A549 (cell line): ENCODE measurements at regions not wholly inside any gene's neighbourhood (a gene's known extent, or its start where the extent isn't known, plus 50 kb on each side); places are given as distances from the start of the nearest gene placed in this dataset.
"Not testable (repeated sequence)": the region's sequence is repeated elsewhere in the genome, so short reads cannot be mapped to it uniquely, and the experiment has no call there.

Source experiments
- POLR2A ChIP-seq: IDR thresholded peaks from 2 replicates; pipeline ENCODE4 v1.6.1; 2012; ENCODE audit warnings: mild to moderate bottlenecking, low read length
- RAD21 ChIP-seq, 2 experiments: fragments of >200 bp in 1 of 2; sonication (Bioruptor Twin) in 1 of 2; formaldehyde crosslinking in 1 of 2; IDR thresholded peaks in 1 of 2; conservative IDR thresholded peaks in 1 of 2; 2 replicates in 1 of 2; 3 replicates in 1 of 2; pipeline ENCODE4 v1.6.1; 2012 to 2018; ENCODE audit warnings: inconsistent platforms in 1 of 2
- TF ChIP-seq, protein P1 (sequence below): fragments of >200 bp; sonication (Bioruptor Twin); formaldehyde crosslinking; IDR thresholded peaks from 3 replicates; pipeline ENCODE4 v1.5.1; 2016

DNA sequence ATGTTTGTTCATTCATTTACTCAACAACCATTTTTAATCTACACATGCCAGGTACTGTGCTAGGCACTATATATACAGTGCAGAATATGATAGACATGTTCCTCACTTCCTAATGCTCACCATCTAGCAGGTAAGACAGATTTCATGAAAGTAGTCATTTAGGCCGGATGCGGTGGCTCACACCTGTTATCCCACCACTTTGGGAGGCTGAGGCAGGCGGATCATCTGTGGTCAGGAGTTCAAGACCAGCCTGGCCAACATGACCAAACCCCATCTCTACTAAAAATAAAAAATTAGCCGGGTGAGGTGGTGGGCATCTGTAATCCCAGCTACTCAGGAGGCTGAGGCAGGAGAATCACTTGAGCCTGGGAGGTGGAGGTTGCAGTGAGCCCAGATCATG lies 71.9 kb upstream of the GJB6 start:
- TF ChIP-seq, protein P1, sequence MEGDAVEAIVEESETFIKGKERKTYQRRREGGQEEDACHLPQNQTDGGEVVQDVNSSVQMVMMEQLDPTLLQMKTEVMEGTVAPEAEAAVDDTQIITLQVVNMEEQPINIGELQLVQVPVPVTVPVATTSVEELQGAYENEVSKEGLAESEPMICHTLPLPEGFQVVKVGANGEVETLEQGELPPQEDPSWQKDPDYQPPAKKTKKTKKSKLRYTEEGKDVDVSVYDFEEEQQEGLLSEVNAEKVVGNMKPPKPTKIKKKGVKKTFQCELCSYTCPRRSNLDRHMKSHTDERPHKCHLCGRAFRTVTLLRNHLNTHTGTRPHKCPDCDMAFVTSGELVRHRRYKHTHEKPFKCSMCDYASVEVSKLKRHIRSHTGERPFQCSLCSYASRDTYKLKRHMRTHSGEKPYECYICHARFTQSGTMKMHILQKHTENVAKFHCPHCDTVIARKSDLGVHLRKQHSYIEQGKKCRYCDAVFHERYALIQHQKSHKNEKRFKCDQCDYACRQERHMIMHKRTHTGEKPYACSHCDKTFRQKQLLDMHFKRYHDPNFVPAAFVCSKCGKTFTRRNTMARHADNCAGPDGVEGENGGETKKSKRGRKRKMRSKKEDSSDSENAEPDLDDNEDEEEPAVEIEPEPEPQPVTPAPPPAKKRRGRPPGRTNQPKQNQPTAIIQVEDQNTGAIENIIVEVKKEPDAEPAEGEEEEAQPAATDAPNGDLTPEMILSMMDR = not testable (repeated sequence)
- TF ChIP-seq POLR2A; RAD21 (conservative IDR thresholded peaks at IDR 0.05 in 1 of 2, IDR thresholded peaks at IDR 0.05 in 1 of 2): not testable (repeated sequence)
